RPMI7951 (cell line): ENCODE measurements at regions not wholly inside any gene's neighbourhood (a gene's known extent, or its start where the extent isn't known, plus 50 kb on each side); places are given as distances from the start of the nearest gene placed in this dataset.
"Not testable (repeated sequence)": the region's sequence is repeated elsewhere in the genome, so short reads cannot be mapped to it uniquely, and the experiment has no call there.

Experiments
- DNase-seq: peaks from one replicate; pipeline ENCODE4 v3.0.0-alpha.2; 2012; ENCODE audit warnings: low read depth

GRCh38 chr7:27412164-27412563 lies 169.6 kb downstream of the EVX1 start:
- DNase-seq, result no peak

GRCh38 chr7:27418541-27418940 lies 175.9 kb downstream of the EVX1 start:
- no peak for DNase-seq

GRCh38 chr7:27419581-27420177 lies 177.1 kb downstream of the EVX1 start:
- DNase-seq, result no peak

GRCh38 chr7:27420702-27421101 lies 178.1 kb downstream of the EVX1 start:
- DNase-seq, result peak; percentile 19

- DNase-seq, result no peak
Observed at GRCh38 chr7:27423290-27423689, 180.7 kb downstream of the EVX1 start.

GRCh38 chr7:27423821-27424220 lies 181.2 kb downstream of the EVX1 start:
- no peak for DNase-seq

- no peak for DNase-seq
Observed at GRCh38 chr7:27424231-27424630, 181.6 kb downstream of the EVX1 start.

GRCh38 chr7:27424749-27425148 lies 182.1 kb downstream of the EVX1 start:
- DNase-seq, result no peak

- DNase-seq, result no peak
Observed at GRCh38 chr7:27427416-27427815, 184.8 kb downstream of the EVX1 start.

GRCh38 chr7:27430105-27430504 lies 187.5 kb downstream of the EVX1 start:
- no peak for DNase-seq

GRCh38 chr7:27431465-27431864 lies 188.9 kb downstream of the EVX1 start:
- DNase-seq, result no peak

- no peak for DNase-seq
Observed at GRCh38 chr7:27433581-27433980, 191.0 kb downstream of the EVX1 start.

- DNase-seq, result peak; percentile 31
Observed at GRCh38 chr7:27434756-27435400, 192.3 kb downstream of the EVX1 start.

GRCh38 chr7:27435461-27435860 lies 192.9 kb downstream of the EVX1 start:
- DNase-seq, result peak; percentile 34

GRCh38 chr7:27438881-27439589 lies 196.4 kb downstream of the EVX1 start:
- no peak for DNase-seq

- peak; percentile 88 for DNase-seq
Observed at GRCh38 chr7:27442455-27442854, 199.9 kb downstream of the EVX1 start.

- DNase-seq, result not testable (repeated sequence)
Observed at GRCh38 chr7:27449046-27449445, 206.4 kb downstream of the EVX1 start.

- DNase-seq, result peak; percentile 93
Observed at GRCh38 chr7:27453702-27454405, 208.8 kb downstream of the HIBADH start.

GRCh38 chr7:27457120-27457519 lies 205.6 kb downstream of the HIBADH start:
- not testable (repeated sequence) for DNase-seq

- DNase-seq, result peak; percentile 58
Observed at GRCh38 chr7:27457603-27458565, 204.8 kb downstream of the HIBADH start.

- peak; percentile 26 for DNase-seq
Observed at GRCh38 chr7:27459021-27459730, 203.5 kb downstream of the HIBADH start.
